GM12878 (cell line): ENCODE measurements at regions not wholly inside any gene's neighbourhood (a gene's known extent, or its start where the extent isn't known, plus 50 kb on each side); places are given as distances from the start of the nearest gene placed in this dataset.

Experiments
- ATF7 ChIP-seq: fragments of 450-650 bp; IDR thresholded peaks from 2 replicates; pipeline ENCODE4 v1.6.1; 2016; ENCODE audit warnings: low read depth, mild to moderate bottlenecking
- CEBPB ChIP-seq, 2 experiments: fragments of 150-350 bp in 1 of 2; IDR thresholded peaks; 2 replicates each; pipeline ENCODE4 v1.6.1; 2012 to 2014; ENCODE audit warnings: low read depth in 2 of 2, low read length in 2 of 2, borderline replicate concordance in 1 of 2, inconsistent platforms in 1 of 2
- CTCF ChIP-seq, 3 experiments: IDR thresholded peaks in 2 of 3; conservative IDR thresholded peaks in 1 of 3; 2 replicates each; pipeline ENCODE4 v1.5.1; 2011; ENCODE audit warnings: low read depth in 3 of 3, low read length in 3 of 3, mild to moderate bottlenecking in 3 of 3, control low read depth in 2 of 3, moderate library complexity in 2 of 3, inconsistent platforms in 1 of 3, mixed read lengths in 1 of 3; ENCODE audit not compliant: control insufficient read depth in 2 of 3, insufficient read depth in 1 of 3; ENCODE audit errors: extremely low read depth in 1 of 3
- EP300 ChIP-seq, 2 experiments: fragments of 150-350 bp in 1 of 2; IDR thresholded peaks; 2 replicates each; pipeline ENCODE4 v1.6.1; 2011 to 2012; ENCODE audit warnings: low read depth in 2 of 2, low read length in 2 of 2, borderline replicate concordance in 1 of 2, improper control_type of control experiment in 1 of 2, inconsistent platforms in 1 of 2; ENCODE audit not compliant: control insufficient read depth in 1 of 2
- FOXK2 ChIP-seq: fragments of 450-650 bp; IDR thresholded peaks from 2 replicates; pipeline ENCODE4 v1.6.1; 2017; ENCODE audit warnings: mild to moderate bottlenecking, moderate library complexity
- FOXM1 ChIP-seq: IDR thresholded peaks from 2 replicates; pipeline ENCODE4 v1.6.1; 2012; ENCODE audit warnings: low read depth, mild to moderate bottlenecking, inconsistent platforms, low read length, moderate library complexity
- GABPA ChIP-seq: IDR thresholded peaks from 2 replicates; pipeline ENCODE4 v1.6.1; 2014; ENCODE audit warnings: antibody characterized with exemption, low read depth, mild to moderate bottlenecking, inconsistent platforms
- MAX ChIP-seq: IDR thresholded peaks from 2 replicates; pipeline ENCODE4 v1.6.1; 2012; ENCODE audit warnings: low read depth, low read length, improper control_type of control experiment
- NR2C2 ChIP-seq: IDR thresholded peaks from 2 replicates; pipeline ENCODE4 v1.6.1; 2011; ENCODE audit warnings: borderline replicate concordance, low read depth; ENCODE audit not compliant: control insufficient read depth, insufficient read length
- POLR2A ChIP-seq: IDR thresholded peaks from 2 replicates; pipeline ENCODE4 v1.6.1; 2011; ENCODE audit warnings: low read depth, mild to moderate bottlenecking, low read length
- POLR2AphosphoS2 ChIP-seq: IDR thresholded peaks from 2 replicates; pipeline ENCODE4 v1.6.1; 2011; ENCODE audit warnings: low read depth, mild to moderate bottlenecking, low read length, improper control_type of control experiment, moderate library complexity
- RCOR1 ChIP-seq: conservative IDR thresholded peaks from 2 replicates; pipeline ENCODE4 v1.6.1; 2012; ENCODE audit warnings: low read depth, low read length, improper control_type of control experiment
- USF1 ChIP-seq: IDR thresholded peaks from 2 replicates; pipeline ENCODE4 v1.6.1; 2011; ENCODE audit warnings: borderline replicate concordance, low read depth, mild to moderate bottlenecking, moderate library complexity, mixed read lengths, low read length; ENCODE audit not compliant: insufficient read depth; ENCODE audit errors: extremely low read length

GRCh38 chr6:8941577-8941976 is 506.2 kb upstream of the SLC35B3 start:
- TF ChIP-seq CEBPB (IDR thresholded peaks at IDR 0.05; ENCODE audit: borderline replicate concordance in 1 of 2, low read depth in 2 of 2, low read length in 2 of 2) (no peak), CTCF (IDR thresholded peaks at IDR 0.05 in 2 of 3, conservative IDR thresholded peaks at IDR 0.05 in 1 of 3; ENCODE audit: control insufficient read depth in 2 of 3, extremely low read depth in 1 of 3, insufficient read depth in 1 of 3, low read depth in 3 of 3, low read length in 3 of 3) (no peak), MAX (no peak), GABPA (no peak), EP300 (IDR thresholded peaks at IDR 0.05; ENCODE audit: borderline replicate concordance in 1 of 2, control insufficient read depth in 1 of 2, low read depth in 2 of 2, low read length in 2 of 2) (no peak), POLR2AphosphoS2 (no peak), POLR2A (no peak), FOXK2 (no peak), RCOR1 (no peak), FOXM1 (no peak), ATF7 (no peak), USF1 (no peak), NR2C2 (no peak)
